Left ventricle myocardium inferior (tissue), 1 donor: ENCODE measurements at regions not wholly inside any gene's neighbourhood (a gene's known extent, or its start where the extent isn't known, plus 50 kb on each side); places are given as distances from the start of the nearest gene placed in this dataset.
A peak's percentile ranks its signal among the peaks of the same experiment; 100 is the strongest.

ENCODE experiments used
- DNase-seq: peaks from one replicate; pipeline ENCODE4 v3.0.0-alpha.2; 2020
- H3K27ac ChIP-seq: fragments of 200-600 bp; replicated peaks from 2 replicates; pipeline ENCODE4 v1.8.0; 2021
- H3K27me3 ChIP-seq: fragments of 200-600 bp; 2 replicates; pipeline ENCODE4 v1.8.0; 2021; ENCODE audit warnings: low read depth
- H3K36me3 ChIP-seq: fragments of 200-600 bp; 2 replicates; pipeline ENCODE4 v1.8.0; 2021
- H3K4me1 ChIP-seq: fragments of 200-600 bp; 2 replicates; pipeline ENCODE4 v1.8.0; 2021
- H3K4me3 ChIP-seq: fragments of 200-600 bp; 2 replicates; pipeline ENCODE4 v1.8.0; 2021; ENCODE audit warnings: mild to moderate bottlenecking, moderate library complexity
- H3K9me3 ChIP-seq: fragments of 200-600 bp; replicated peaks from 2 replicates; pipeline ENCODE4 v1.8.0; 2021
- CTCF ChIP-seq: fragments of 200-600 bp; IDR thresholded peaks from 2 replicates; pipeline ENCODE4 v1.8.0; 2021; ENCODE audit warnings: antibody characterized with exemption, mild to moderate bottlenecking, borderline replicate concordance
- intact Hi-C: fragments of 100-400 bp; cut with micrococcal nuclease; formaldehyde crosslinking; loops from one replicate; pipeline ENCODE4 v1.11.0; 2022
- donor health status: DM: no; HTN: yes; CAD: no; lungs with severe emphysema.

GRCh38 chr13:74074723-74075122 is 59.5 kb downstream of the KLF12 start:
- Histone ChIP-seq H3K27ac (peak overlapping the region; percentile 41), H3K4me3 (no peak overlapping the region), H3K27me3 (no peaks in the 10 kb centered on the region), H3K36me3 (no peaks in the 10 kb centered on the region), H3K4me1 (peaks cover 54% of the 10 kb centered on the region), H3K9me3 (no peaks in the 10 kb centered on the region)
- intact Hi-C loops, result no loop called here
- DNase-seq, result no peak
- no peak for TF ChIP-seq CTCF

- Histone ChIP-seq H3K27me3 (no peaks in the 10 kb centered on the region), H3K4me1 (peaks cover 52% of the 10 kb centered on the region), H3K9me3 (no peaks in the 10 kb centered on the region), H3K27ac (peak overlapping the region; percentile 41), H3K36me3 (no peaks in the 10 kb centered on the region), H3K4me3 (no peak overlapping the region)
- no peak for DNase-seq
- no peak for TF ChIP-seq CTCF
- intact Hi-C loops, result no loop called here
These were observed 60.9 kb downstream of the KLF12 start for GRCh38 chr13:74073274-74073673.

- H3K27ac ChIP-seq, result no peak overlapping the region
- no peaks in the 10 kb centered on the region for H3K36me3 ChIP-seq
- no peak for DNase-seq
- H3K4me1 ChIP-seq, result peaks cover 45% of the 10 kb centered on the region
- TF ChIP-seq CTCF, result no peak
- intact Hi-C loops, result no loop called here
- H3K4me3 ChIP-seq, result no peak overlapping the region
- no peaks in the 10 kb centered on the region for H3K9me3 ChIP-seq
- no peaks in the 10 kb centered on the region for H3K27me3 ChIP-seq
These were observed 63.7 kb downstream of the KLF12 start for GRCh38 chr13:74070513-74070912.

GRCh38 chr13:74070065-74070464 is 64.1 kb downstream of the KLF12 start:
- TF ChIP-seq CTCF, result no peak
- H3K27ac ChIP-seq, result no peak overlapping the region
- H3K4me1 ChIP-seq, result peaks cover 41% of the 10 kb centered on the region
- H3K4me3 ChIP-seq, result no peak overlapping the region
- H3K9me3 ChIP-seq, result no peaks in the 10 kb centered on the region
- H3K36me3 ChIP-seq, result no peaks in the 10 kb centered on the region
- H3K27me3 ChIP-seq, result no peaks in the 10 kb centered on the region
- intact Hi-C loops, result no loop called here
- no peak for DNase-seq

- Histone ChIP-seq H3K36me3 (no peaks in the 10 kb centered on the region), H3K27ac (no peak overlapping the region), H3K9me3 (no peaks in the 10 kb centered on the region), H3K27me3 (no peaks in the 10 kb centered on the region), H3K4me1 (peaks cover 40% of the 10 kb centered on the region), H3K4me3 (no peak overlapping the region)
- no peak for TF ChIP-seq CTCF
- no peak for DNase-seq
- intact Hi-C loops, result no loop called here
These were observed 65.7 kb downstream of the KLF12 start for GRCh38 chr13:74068471-74068870.

- no peaks in the 10 kb centered on the region for H3K27me3 ChIP-seq
- peaks cover 40% of the 10 kb centered on the region for H3K4me1 ChIP-seq
- TF ChIP-seq CTCF, result no peak
- no peak for DNase-seq
- no peak overlapping the region for H3K27ac ChIP-seq
- intact Hi-C loops, result no loop called here
- H3K4me3 ChIP-seq, result no peak overlapping the region
- H3K9me3 ChIP-seq, result no peaks in the 10 kb centered on the region
- no peaks in the 10 kb centered on the region for H3K36me3 ChIP-seq
These were observed 66.4 kb downstream of the KLF12 start for GRCh38 chr13:74067818-74068217.
